GM18873 (cell line): ENCODE measurements at regions not wholly inside any gene's neighbourhood (a gene's known extent, or its start where the extent isn't known, plus 50 kb on each side); places are given as distances from the start of the nearest gene placed in this dataset.

Experiments
- ATAC-seq: cut with Tn5 transposase; IDR thresholded peaks from one replicate; pipeline ENCODE4 v1.9.1; 2021; ENCODE audit warnings: mild to moderate bottlenecking, moderate library complexity, moderate number of reproducible peaks; ENCODE audit not compliant: unreplicated experiment, low FRiP score

DNA sequence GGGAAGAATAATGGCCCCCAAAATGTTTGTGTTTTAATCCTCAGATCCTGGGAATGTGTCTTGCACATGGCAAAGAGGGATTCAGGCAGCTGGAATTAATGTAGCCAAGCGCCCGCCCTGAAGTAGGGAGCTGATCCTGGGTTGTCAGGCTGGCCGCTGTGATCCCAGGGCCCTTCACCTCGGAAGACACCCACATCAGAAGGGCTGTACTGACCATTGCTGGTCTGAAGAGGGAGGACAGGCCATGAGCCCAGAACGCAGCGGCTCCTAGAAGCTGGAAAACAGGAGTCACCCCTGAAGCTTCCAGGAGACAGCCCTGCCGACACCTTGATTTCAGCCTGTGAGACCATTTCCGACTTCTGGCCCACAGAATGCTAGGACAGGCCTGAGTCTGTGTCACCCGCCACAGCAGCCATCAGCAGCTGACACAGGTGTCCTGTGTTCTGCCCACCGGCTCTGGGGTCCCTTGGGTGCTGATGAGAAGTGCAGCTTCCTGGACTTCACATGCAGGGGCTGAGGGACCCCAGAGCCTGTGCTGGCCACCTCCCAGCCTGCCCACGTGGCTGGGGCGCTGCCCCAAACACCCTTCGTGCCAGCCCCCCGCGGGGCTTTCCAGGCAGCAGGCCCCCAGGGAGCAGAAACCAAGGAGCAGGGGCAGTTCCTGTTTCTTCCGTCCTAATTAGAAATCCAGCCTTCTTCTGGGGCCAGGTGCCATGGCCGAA is 86.3 kb downstream of the ERMARD start:
- no peak for ATAC-seq

DNA sequence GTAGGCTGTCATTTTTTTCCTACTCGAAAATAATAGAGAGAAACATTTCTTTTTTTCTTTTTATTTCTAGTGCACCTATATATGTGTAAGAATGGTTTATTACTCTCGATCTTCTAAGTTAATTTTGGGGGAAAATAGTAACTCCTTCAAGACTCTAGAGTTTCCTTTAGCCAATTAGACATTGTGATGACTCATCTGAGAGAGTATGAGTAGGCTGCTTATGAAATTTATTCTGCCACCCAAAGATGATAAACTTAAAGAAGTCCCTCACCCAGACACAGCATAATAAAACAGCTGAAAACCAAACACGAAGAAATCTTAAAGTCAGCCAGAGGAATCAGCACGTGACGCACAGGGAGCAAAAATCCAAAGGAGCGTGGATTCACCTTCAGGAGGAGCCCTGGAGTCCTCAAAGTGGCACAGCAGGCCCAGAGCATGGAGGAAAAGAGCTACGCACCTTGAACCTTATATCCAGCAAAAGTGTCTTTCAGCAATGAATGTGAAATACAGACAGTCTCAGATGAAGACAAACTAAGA is 81.9 kb downstream of the ERMARD start:
- ATAC-seq = no peak

DNA sequence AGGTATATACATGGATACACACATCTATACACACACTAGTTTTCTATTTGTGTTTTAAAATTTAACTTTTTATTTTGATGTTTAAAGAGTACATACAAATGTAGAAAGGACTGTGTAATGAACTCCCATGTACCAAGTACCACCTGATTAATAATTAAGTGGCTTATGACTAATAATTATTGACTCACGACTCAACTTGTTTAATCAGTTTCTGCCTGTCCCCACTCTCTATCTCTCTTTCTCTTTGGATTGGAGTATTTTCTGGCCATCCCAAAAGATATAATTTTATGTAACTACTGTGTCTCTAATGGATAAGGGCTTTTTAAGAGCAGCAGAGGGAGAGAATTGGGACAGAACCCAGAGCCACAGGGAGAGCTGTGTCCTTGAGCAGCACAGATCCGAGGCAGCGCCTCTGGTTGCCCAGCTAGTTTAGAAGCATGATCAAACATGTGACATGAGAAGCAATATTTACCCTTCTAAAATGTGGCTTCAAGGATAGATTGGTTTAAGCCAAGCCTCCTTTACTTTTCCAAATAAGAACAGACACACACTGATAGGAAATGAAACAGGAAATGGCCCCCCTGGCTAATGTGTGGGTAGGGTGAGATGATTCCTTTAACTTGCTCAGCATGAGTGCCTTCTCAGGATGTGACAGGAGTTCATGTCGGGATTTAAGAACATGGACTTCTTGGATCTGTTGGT is 81.0 kb downstream of the ERMARD start:
- ATAC-seq = no peak

DNA sequence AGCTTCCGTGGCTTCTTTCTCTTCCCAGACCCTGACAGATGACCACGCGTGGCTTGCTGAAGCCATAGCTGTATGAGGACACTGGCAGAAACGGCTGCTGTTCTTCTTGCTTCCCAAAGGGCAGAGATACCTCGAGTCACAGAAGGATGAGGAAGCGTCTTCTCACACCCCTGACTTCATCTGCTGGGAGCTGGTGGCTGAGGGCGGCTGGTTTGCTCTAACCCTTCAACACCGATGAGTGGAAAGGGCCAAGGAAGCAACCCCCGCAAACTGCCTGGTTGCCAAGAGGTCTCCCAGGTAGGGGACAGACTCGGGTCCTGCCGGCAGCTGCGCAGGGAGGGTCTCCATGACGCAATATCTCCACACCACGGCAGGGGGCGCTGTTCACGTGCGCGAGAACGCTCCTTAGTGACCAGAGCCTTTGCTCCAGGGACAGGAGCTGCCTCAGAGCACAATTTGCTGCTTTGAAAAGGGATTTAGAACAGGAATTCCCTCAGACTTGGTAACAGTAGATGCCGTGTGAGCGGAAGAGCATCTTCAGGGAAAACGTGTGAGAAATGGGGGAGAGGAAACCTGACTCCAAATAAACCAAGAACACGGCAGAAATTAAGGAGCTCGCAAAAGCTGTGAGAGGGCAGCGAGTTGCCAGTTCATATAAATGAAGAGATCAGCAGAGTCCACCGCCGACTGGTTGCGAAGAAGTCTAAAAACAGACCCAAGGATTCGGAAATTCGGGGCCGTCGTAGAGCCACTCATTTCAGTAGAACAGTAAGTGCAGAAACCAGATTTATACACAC is 80.2 kb downstream of the ERMARD start:
- ATAC-seq = no peak
